MM.1S (cell line): ENCODE measurements at regions not wholly inside any gene's neighbourhood (a gene's known extent, or its start where the extent isn't known, plus 50 kb on each side); places are given as distances from the start of the nearest gene placed in this dataset.

Experiments
- EZH2 ChIP-seq: fragments of 300-600 bp; sonication (generic); optimal IDR thresholded peaks from 2 replicates; pipeline ENCODE3; 2017; ENCODE audit warnings: low read depth, mild to moderate bottlenecking, antibody characterized with exemption, low read length, mixed read lengths
- EZH2phosphoT487 ChIP-seq: fragments of 300-600 bp; sonication (generic); IDR thresholded peaks from 2 replicates; pipeline ENCODE4 v1.6.1; 2018; ENCODE audit warnings: antibody characterized with exemption, low read length
- TF ChIP-seq, protein P1 (sequence below): fragments of 300-600 bp; sonication (generic); IDR thresholded peaks from 2 replicates; pipeline ENCODE4 v1.5.1; 2016; ENCODE audit warnings: antibody characterized with exemption, low read length, mixed read lengths

DNA sequence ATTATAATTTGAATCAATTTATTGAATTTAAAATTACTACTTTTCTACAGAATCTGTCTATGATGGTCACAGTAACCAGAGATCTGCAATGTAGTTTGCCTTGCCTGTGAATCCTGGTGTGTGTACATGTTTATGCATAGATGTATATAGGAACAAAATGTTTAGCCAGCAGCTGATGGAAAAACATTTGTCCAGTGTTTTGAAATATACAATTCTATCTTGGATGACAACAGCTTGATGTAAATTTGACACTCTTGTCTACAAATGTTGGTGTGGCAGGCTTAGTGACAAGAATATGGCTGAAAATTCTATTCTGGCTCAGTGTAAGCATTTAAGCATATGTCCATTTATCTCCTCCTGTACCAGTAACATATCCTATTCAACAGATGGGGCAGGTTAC lies 229.4 kb downstream of the RCHY1 start:
- TF ChIP-seq EZH2 (no peak), EZH2phosphoT487 (no peak)
- TF ChIP-seq, protein P1, sequence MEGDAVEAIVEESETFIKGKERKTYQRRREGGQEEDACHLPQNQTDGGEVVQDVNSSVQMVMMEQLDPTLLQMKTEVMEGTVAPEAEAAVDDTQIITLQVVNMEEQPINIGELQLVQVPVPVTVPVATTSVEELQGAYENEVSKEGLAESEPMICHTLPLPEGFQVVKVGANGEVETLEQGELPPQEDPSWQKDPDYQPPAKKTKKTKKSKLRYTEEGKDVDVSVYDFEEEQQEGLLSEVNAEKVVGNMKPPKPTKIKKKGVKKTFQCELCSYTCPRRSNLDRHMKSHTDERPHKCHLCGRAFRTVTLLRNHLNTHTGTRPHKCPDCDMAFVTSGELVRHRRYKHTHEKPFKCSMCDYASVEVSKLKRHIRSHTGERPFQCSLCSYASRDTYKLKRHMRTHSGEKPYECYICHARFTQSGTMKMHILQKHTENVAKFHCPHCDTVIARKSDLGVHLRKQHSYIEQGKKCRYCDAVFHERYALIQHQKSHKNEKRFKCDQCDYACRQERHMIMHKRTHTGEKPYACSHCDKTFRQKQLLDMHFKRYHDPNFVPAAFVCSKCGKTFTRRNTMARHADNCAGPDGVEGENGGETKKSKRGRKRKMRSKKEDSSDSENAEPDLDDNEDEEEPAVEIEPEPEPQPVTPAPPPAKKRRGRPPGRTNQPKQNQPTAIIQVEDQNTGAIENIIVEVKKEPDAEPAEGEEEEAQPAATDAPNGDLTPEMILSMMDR, result no peak
